GM23338 (cell line): ENCODE measurements at regions not wholly inside any gene's neighbourhood (a gene's known extent, or its start where the extent isn't known, plus 50 kb on each side); places are given as distances from the start of the nearest gene placed in this dataset.

Experiments used
- CREB1 ChIP-seq: fragments of 250-450 bp; sonication (Bioruptor Pico); IDR thresholded peaks from 2 replicates; pipeline ENCODE4 v1.5.0; 2020; ENCODE audit warnings: low read depth, mild to moderate bottlenecking, moderate library complexity
- CTCF ChIP-seq, 2 experiments: fragments of 200-600 bp in 1 of 2; sonication (generic) in 1 of 2; conservative IDR thresholded peaks; 2 replicates each; pipeline versions ENCODE4 v1.5.1 to v1.6.1; 2016 to 2017; ENCODE audit warnings: antibody characterized with exemption in 2 of 2, low read depth in 2 of 2, mild to moderate bottlenecking in 2 of 2, moderate library complexity in 1 of 2
- EZH2 ChIP-seq: fragments of 200-600 bp; sonication (generic); IDR thresholded peaks from one replicate; pipeline ENCODE4 v1.8.0; 2017; ENCODE audit warnings: antibody characterized with exemption, mild to moderate bottlenecking, low read depth; ENCODE audit not compliant: unreplicated experiment
- EZH2phosphoT487 ChIP-seq: fragments of 200-600 bp; sonication (generic); IDR thresholded peaks from one replicate; pipeline ENCODE4 v1.8.1; 2018; ENCODE audit warnings: antibody characterized with exemption; ENCODE audit not compliant: unreplicated experiment
- POLR2AphosphoS5 ChIP-seq: IDR thresholded peaks from 2 replicates; pipeline ENCODE4 v1.6.1; 2016; ENCODE audit warnings: antibody characterized with exemption, low read depth
- REST ChIP-seq: IDR thresholded peaks from one replicate; pipeline ENCODE4 v1.6.1; 2018; ENCODE audit warnings: antibody characterized with exemption; ENCODE audit not compliant: unreplicated experiment
- ZNF114 ChIP-seq: fragments of 250-450 bp; sonication (Bioruptor Pico); IDR thresholded peaks from 2 replicates; pipeline ENCODE4 v1.5.0; 2020; ENCODE audit warnings: mild to moderate bottlenecking, moderate library complexity
- ZNF462 ChIP-seq: fragments of 250-450 bp; sonication (Bioruptor Pico); IDR thresholded peaks from 2 replicates; pipeline ENCODE4 v1.5.0; 2020; ENCODE audit warnings: mild to moderate bottlenecking, moderate library complexity

GRCh38 chr1:4506591-4506990, 147.8 kb upstream of the AJAP1 start:
- TF ChIP-seq CREB1 (CRISPR knock-in tag), result no peak
- TF ChIP-seq EZH2, result no peak
- no peak for TF ChIP-seq CTCF (conservative IDR thresholded peaks at IDR 0.05; ENCODE audit: low read depth in 2 of 2)
- no peak for TF ChIP-seq POLR2AphosphoS5
- TF ChIP-seq ZNF462 (CRISPR knock-in tag), result no peak
- TF ChIP-seq REST, result no peak
- TF ChIP-seq EZH2phosphoT487, result no peak
- no peak for TF ChIP-seq ZNF114 (CRISPR knock-in tag)
